ENCODE measurements at regions not wholly inside any gene's neighbourhood (a gene's known extent, or its start where the extent isn't known, plus 50 kb on each side); places are given as distances from the start of the nearest gene placed in this dataset.

DNA sequence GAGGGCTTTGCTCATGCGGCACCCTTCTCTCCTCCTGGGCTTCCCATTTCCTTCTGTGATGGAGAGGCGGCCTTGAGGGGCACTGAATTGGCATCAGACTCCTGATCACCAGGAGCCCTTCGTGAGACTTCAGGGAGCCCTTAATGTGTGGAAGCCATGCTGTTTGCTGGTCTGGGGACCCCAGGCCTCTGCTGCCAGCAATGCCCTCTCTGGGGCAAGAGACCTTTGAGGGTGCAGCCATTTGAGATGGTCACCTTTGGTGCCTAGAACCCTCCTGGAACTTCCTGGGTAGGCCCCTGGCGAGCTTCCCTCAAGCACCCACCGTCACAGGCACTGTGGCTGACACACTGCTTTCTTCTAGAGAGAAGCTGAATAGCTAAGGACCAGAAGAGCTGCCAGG is 338.7 kb upstream of the IRX4 start:
- TF ChIP-seq, protein P1, sequence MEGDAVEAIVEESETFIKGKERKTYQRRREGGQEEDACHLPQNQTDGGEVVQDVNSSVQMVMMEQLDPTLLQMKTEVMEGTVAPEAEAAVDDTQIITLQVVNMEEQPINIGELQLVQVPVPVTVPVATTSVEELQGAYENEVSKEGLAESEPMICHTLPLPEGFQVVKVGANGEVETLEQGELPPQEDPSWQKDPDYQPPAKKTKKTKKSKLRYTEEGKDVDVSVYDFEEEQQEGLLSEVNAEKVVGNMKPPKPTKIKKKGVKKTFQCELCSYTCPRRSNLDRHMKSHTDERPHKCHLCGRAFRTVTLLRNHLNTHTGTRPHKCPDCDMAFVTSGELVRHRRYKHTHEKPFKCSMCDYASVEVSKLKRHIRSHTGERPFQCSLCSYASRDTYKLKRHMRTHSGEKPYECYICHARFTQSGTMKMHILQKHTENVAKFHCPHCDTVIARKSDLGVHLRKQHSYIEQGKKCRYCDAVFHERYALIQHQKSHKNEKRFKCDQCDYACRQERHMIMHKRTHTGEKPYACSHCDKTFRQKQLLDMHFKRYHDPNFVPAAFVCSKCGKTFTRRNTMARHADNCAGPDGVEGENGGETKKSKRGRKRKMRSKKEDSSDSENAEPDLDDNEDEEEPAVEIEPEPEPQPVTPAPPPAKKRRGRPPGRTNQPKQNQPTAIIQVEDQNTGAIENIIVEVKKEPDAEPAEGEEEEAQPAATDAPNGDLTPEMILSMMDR (IDR thresholded peaks at IDR 0.05; ENCODE audit: low read depth, low read length, poor library complexity, severe bottlenecking) = no peak
- no peak for TF ChIP-seq EZH2phosphoT487 (IDR thresholded peaks at IDR 0.05; ENCODE audit: borderline replicate concordance, low read length)

Data from DOHH2 (cell line).